Body of pancreas (tissue), 4 donors: ENCODE measurements at regions not wholly inside any gene's neighbourhood (a gene's known extent, or its start where the extent isn't known, plus 50 kb on each side); places are given as distances from the start of the nearest gene placed in this dataset.

Experiments
- CTCF ChIP-seq, 7 experiments: fragments of 450-650 bp in 4 of 7; fragments of 200-600 bp in 3 of 7; sonication (generic) in 3 of 7; IDR thresholded peaks; one replicate each; pipeline ENCODE4 v1.5.1; 2016 to 2019; ENCODE audit warnings: antibody characterized with exemption in 7 of 7
- POLR2A ChIP-seq, 3 donors: fragments of 450-650 bp; IDR thresholded peaks; one replicate each; pipeline ENCODE4 v1.6.1; 2016; ENCODE audit warnings: antibody characterized with exemption in 3 of 3, mild to moderate bottlenecking in 2 of 3

- TF ChIP-seq POLR2A (IDR thresholded peaks at IDR 0.05) (no peak), CTCF (IDR thresholded peaks at IDR 0.05) (no peak)
Observed at GRCh38 chr22:49582678-49583077, 245.0 kb downstream of the BRD1 start.
